ENCODE measurements at regions not wholly inside any gene's neighbourhood (a gene's known extent, or its start where the extent isn't known, plus 50 kb on each side); places are given as distances from the start of the nearest gene placed in this dataset.

- H3K27ac ChIP-seq (ENCODE audit: low read length in 2 of 2): no peak overlapping the region
- H3K27ac Mint-ChIP-seq: no peak overlapping the region
- H3K9me3 Mint-ChIP-seq (ENCODE audit: insufficient read depth): no peaks in the 10 kb centered on the region
- TF ChIP-seq, protein P1, sequence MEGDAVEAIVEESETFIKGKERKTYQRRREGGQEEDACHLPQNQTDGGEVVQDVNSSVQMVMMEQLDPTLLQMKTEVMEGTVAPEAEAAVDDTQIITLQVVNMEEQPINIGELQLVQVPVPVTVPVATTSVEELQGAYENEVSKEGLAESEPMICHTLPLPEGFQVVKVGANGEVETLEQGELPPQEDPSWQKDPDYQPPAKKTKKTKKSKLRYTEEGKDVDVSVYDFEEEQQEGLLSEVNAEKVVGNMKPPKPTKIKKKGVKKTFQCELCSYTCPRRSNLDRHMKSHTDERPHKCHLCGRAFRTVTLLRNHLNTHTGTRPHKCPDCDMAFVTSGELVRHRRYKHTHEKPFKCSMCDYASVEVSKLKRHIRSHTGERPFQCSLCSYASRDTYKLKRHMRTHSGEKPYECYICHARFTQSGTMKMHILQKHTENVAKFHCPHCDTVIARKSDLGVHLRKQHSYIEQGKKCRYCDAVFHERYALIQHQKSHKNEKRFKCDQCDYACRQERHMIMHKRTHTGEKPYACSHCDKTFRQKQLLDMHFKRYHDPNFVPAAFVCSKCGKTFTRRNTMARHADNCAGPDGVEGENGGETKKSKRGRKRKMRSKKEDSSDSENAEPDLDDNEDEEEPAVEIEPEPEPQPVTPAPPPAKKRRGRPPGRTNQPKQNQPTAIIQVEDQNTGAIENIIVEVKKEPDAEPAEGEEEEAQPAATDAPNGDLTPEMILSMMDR (IDR thresholded peaks at IDR 0.05): no peak
- no peak for TF ChIP-seq EZH2 (IDR thresholded peaks at IDR 0.05; ENCODE audit: borderline replicate concordance, insufficient read depth, low read depth, low read length, poor library complexity, severe bottlenecking)
- peaks cover 0 to 4% (median 0%) of the 10 kb centered on the region in 3 donors for H3K9me3 ChIP-seq (ENCODE audit: control extremely low read depth in 1 of 3, control insufficient read depth in 2 of 3, insufficient read depth in 1 of 3, low read length in 2 of 3)
- H3K4me3 ChIP-seq (ENCODE audit: control extremely low read depth in 1 of 5, extremely low read depth in 1 of 5, insufficient read depth in 1 of 5, low read depth in 2 of 5, low read length in 4 of 5): no peak overlapping the region
- intact Hi-C loops (cut with micrococcal nuclease): no loop called here
- H4K20me1 ChIP-seq (ENCODE audit: control insufficient read depth, insufficient read depth, low read length, poor library complexity, severe bottlenecking): no peaks in the 10 kb centered on the region
- no peak overlapping the region for H2AFZ ChIP-seq (ENCODE audit: insufficient read depth, low read depth, low read length, poor library complexity, severe bottlenecking)
- no peak overlapping the region for H3K4me2 ChIP-seq (replicated peaks; ENCODE audit: low read depth, low read length, poor library complexity, severe bottlenecking)
- ChIA-PET CTCF (no interaction called here), POLR2A (no interaction called here)
- H3K4me1 ChIP-seq (ENCODE audit: control insufficient read depth in 2 of 2, insufficient read depth in 2 of 2, low read length in 2 of 2): no peaks in the 10 kb centered on the region
- WGBS (ENCODE audit: insufficient coverage): 45% methylated on average over 2 of the region's 2 CpGs
- H3K9ac ChIP-seq (ENCODE audit: low read length): no peak overlapping the region
- H3K27me3 Mint-ChIP-seq: no peaks in the 10 kb centered on the region
- ATAC-seq (ENCODE audit: low read depth) (no peak), DNase-seq (no peak)
- H3K79me2 ChIP-seq (ENCODE audit: control insufficient read depth, insufficient read depth, low read length): no peaks in the 10 kb centered on the region
- H3K4me3 Mint-ChIP-seq: no peak overlapping the region
- H3K4me1 Mint-ChIP-seq: no peaks in the 10 kb centered on the region
- no peaks in the 10 kb centered on the region for H3K27me3 ChIP-seq (replicated peaks in 1 of 4; ENCODE audit: control extremely low read depth in 1 of 4, control insufficient read depth in 3 of 4, insufficient read depth in 4 of 4, low read length in 3 of 4)
- H3K36me3 ChIP-seq (replicated peaks in 1 of 2; ENCODE audit: control extremely low read depth in 1 of 2, control insufficient read depth in 1 of 2, extremely low read depth in 1 of 2, insufficient read depth in 2 of 2, low read length in 1 of 2): no peaks in the 10 kb centered on the region
Observed at GRCh38 chr2:49714454-49714853, 560.1 kb upstream of the FSHR start.

GRCh38 chr2:49702740-49703139 is 548.4 kb upstream of the FSHR start:
- WGBS (ENCODE audit: insufficient coverage): 92% methylated on average over 2 of the region's 3 CpGs
- H3K9me3 ChIP-seq (ENCODE audit: control extremely low read depth in 1 of 3, control insufficient read depth in 2 of 3, insufficient read depth in 1 of 3, low read length in 2 of 3): no peaks in the 10 kb centered on the region
- no peaks in the 10 kb centered on the region for H3K4me1 ChIP-seq (ENCODE audit: control insufficient read depth in 2 of 2, insufficient read depth in 2 of 2, low read length in 2 of 2)
- no peak overlapping the region for H3K27ac ChIP-seq (ENCODE audit: low read length in 2 of 2)
- intact Hi-C loops (cut with micrococcal nuclease): no loop called here
- no peak overlapping the region for H3K9ac ChIP-seq (ENCODE audit: low read length)
- H3K27me3 ChIP-seq (replicated peaks in 1 of 4; ENCODE audit: control extremely low read depth in 1 of 4, control insufficient read depth in 3 of 4, insufficient read depth in 4 of 4, low read length in 3 of 4): no peaks in the 10 kb centered on the region
- ATAC-seq (ENCODE audit: low read depth) (no peak), DNase-seq (no peak)
- no peak overlapping the region for H3K4me3 Mint-ChIP-seq
- ChIA-PET CTCF (no interaction called here), POLR2A (no interaction called here)
- H2AFZ ChIP-seq (ENCODE audit: insufficient read depth, low read depth, low read length, poor library complexity, severe bottlenecking): no peak overlapping the region
- TF ChIP-seq, protein P1 (IDR thresholded peaks at IDR 0.05): no peak
- no peak for TF ChIP-seq EZH2 (IDR thresholded peaks at IDR 0.05; ENCODE audit: borderline replicate concordance, insufficient read depth, low read depth, low read length, poor library complexity, severe bottlenecking)
- H3K27me3 Mint-ChIP-seq: no peaks in the 10 kb centered on the region
- H3K9me3 Mint-ChIP-seq (ENCODE audit: insufficient read depth): no peaks in the 10 kb centered on the region
- H4K20me1 ChIP-seq (ENCODE audit: control insufficient read depth, insufficient read depth, low read length, poor library complexity, severe bottlenecking): no peaks in the 10 kb centered on the region
- no peak overlapping the region for H3K27ac Mint-ChIP-seq
- H3K4me3 ChIP-seq (ENCODE audit: control extremely low read depth in 1 of 5, extremely low read depth in 1 of 5, insufficient read depth in 1 of 5, low read depth in 2 of 5, low read length in 4 of 5): no peak overlapping the region
- H3K79me2 ChIP-seq (ENCODE audit: control insufficient read depth, insufficient read depth, low read length): no peaks in the 10 kb centered on the region
- H3K36me3 ChIP-seq (replicated peaks in 1 of 2; ENCODE audit: control extremely low read depth in 1 of 2, control insufficient read depth in 1 of 2, extremely low read depth in 1 of 2, insufficient read depth in 2 of 2, low read length in 1 of 2): no peaks in the 10 kb centered on the region
- no peak overlapping the region for H3K4me2 ChIP-seq (replicated peaks; ENCODE audit: low read depth, low read length, poor library complexity, severe bottlenecking)
- no peaks in the 10 kb centered on the region for H3K4me1 Mint-ChIP-seq

Data from B cell (primary cell).